ENCODE measurements at regions not wholly inside any gene's neighbourhood (a gene's known extent, or its start where the extent isn't known, plus 50 kb on each side); places are given as distances from the start of the nearest gene placed in this dataset.

- H3K4me1 ChIP-seq (ENCODE audit: insufficient read depth, low read length): peaks cover 29% of the 10 kb centered on the region
- DNase-seq (ENCODE audit: insufficient read length, low spot score, missing footprints): no peak
- H3K9me3 ChIP-seq (ENCODE audit: low read depth, low read length): no peaks in the 10 kb centered on the region
- H3K4me2 ChIP-seq (ENCODE audit: insufficient read depth, low read length): peak overlapping the region; percentile 6
- peak overlapping the region; percentile 70 for H3K27ac ChIP-seq (ENCODE audit: low read depth, low read length)
- H3K4me3 ChIP-seq (ENCODE audit: insufficient read depth, low read length): no peak overlapping the region
- H2AFZ ChIP-seq (ENCODE audit: low read length): peak overlapping the region; percentile 49
- no peaks in the 10 kb centered on the region for H3K36me3 ChIP-seq (ENCODE audit: insufficient read depth, low read length)
- no peaks in the 10 kb centered on the region for H3K79me2 ChIP-seq (ENCODE audit: insufficient read depth, low read length)
- TF ChIP-seq CTCF (IDR thresholded peaks at IDR 0.05; ENCODE audit: extremely low read depth, low read depth, low read length): no peak
- H3K27me3 ChIP-seq (ENCODE audit: insufficient read depth, low read length): no peaks in the 10 kb centered on the region
- H4K20me1 ChIP-seq (ENCODE audit: insufficient read depth, low read length): no peaks in the 10 kb centered on the region
These were observed 152.3 kb downstream of the DLEU7 start for GRCh38 chr13:50691176-50691680.

GRCh38 chr13:50691681-50692263 is 151.7 kb downstream of the DLEU7 start:
- Histone ChIP-seq H3K9me3 (ENCODE audit: low read depth, low read length) (no peaks in the 10 kb centered on the region), H3K4me1 (ENCODE audit: insufficient read depth, low read length) (peaks cover 29% of the 10 kb centered on the region), H2AFZ (ENCODE audit: low read length) (peak overlapping the region; percentile 49), H3K4me2 (ENCODE audit: insufficient read depth, low read length) (peak overlapping the region; percentile 6), H3K79me2 (ENCODE audit: insufficient read depth, low read length) (no peaks in the 10 kb centered on the region), H3K4me3 (ENCODE audit: insufficient read depth, low read length) (no peak overlapping the region), H3K27ac (ENCODE audit: low read depth, low read length) (peak overlapping the region; percentile 70), H3K36me3 (ENCODE audit: insufficient read depth, low read length) (no peaks in the 10 kb centered on the region), H4K20me1 (ENCODE audit: insufficient read depth, low read length) (no peaks in the 10 kb centered on the region), H3K27me3 (ENCODE audit: insufficient read depth, low read length) (no peaks in the 10 kb centered on the region)
- no peak for DNase-seq (ENCODE audit: insufficient read length, low spot score, missing footprints)
- no peak for TF ChIP-seq CTCF (IDR thresholded peaks at IDR 0.05; ENCODE audit: extremely low read depth, low read depth, low read length)

GRCh38 chr13:50692396-50692915 is 151.0 kb downstream of the DLEU7 start:
- TF ChIP-seq CTCF (IDR thresholded peaks at IDR 0.05; ENCODE audit: extremely low read depth, low read depth, low read length): no peak
- H3K4me2 ChIP-seq (ENCODE audit: insufficient read depth, low read length): no peak overlapping the region
- peak overlapping the region; percentile 11 for H3K27ac ChIP-seq (ENCODE audit: low read depth, low read length)

GRCh38 chr13:50693727-50694126 is 149.8 kb downstream of the DLEU7 start:
- Histone ChIP-seq H4K20me1 (ENCODE audit: insufficient read depth, low read length) (no peaks in the 10 kb centered on the region), H3K36me3 (ENCODE audit: insufficient read depth, low read length) (no peaks in the 10 kb centered on the region), H3K27me3 (ENCODE audit: insufficient read depth, low read length) (no peaks in the 10 kb centered on the region), H3K27ac (ENCODE audit: low read depth, low read length) (peak overlapping the region; percentile 38), H3K4me2 (ENCODE audit: insufficient read depth, low read length) (peak overlapping the region; percentile 58), H2AFZ (ENCODE audit: low read length) (no peak overlapping the region), H3K9me3 (ENCODE audit: low read depth, low read length) (no peaks in the 10 kb centered on the region), H3K4me1 (ENCODE audit: insufficient read depth, low read length) (peaks cover 29% of the 10 kb centered on the region), H3K4me3 (ENCODE audit: insufficient read depth, low read length) (peak overlapping the region; percentile 24), H3K79me2 (ENCODE audit: insufficient read depth, low read length) (no peaks in the 10 kb centered on the region)
- TF ChIP-seq CTCF (IDR thresholded peaks at IDR 0.05; ENCODE audit: extremely low read depth, low read depth, low read length): no peak
- no peak for DNase-seq (ENCODE audit: insufficient read length, low spot score, missing footprints)

More at GRCh38 chr13:50692396-50692915, 151.0 kb downstream of the DLEU7 start:
- H4K20me1 ChIP-seq (ENCODE audit: insufficient read depth, low read length): no peaks in the 10 kb centered on the region
- H3K9me3 ChIP-seq (ENCODE audit: low read depth, low read length): no peaks in the 10 kb centered on the region
- H3K4me3 ChIP-seq (ENCODE audit: insufficient read depth, low read length): no peak overlapping the region
- H2AFZ ChIP-seq (ENCODE audit: low read length): no peak overlapping the region
- H3K79me2 ChIP-seq (ENCODE audit: insufficient read depth, low read length): no peaks in the 10 kb centered on the region
- DNase-seq (ENCODE audit: insufficient read length, low spot score, missing footprints): no peak
- H3K36me3 ChIP-seq (ENCODE audit: insufficient read depth, low read length): no peaks in the 10 kb centered on the region
- H3K4me1 ChIP-seq (ENCODE audit: insufficient read depth, low read length): peaks cover 29% of the 10 kb centered on the region
- H3K27me3 ChIP-seq (ENCODE audit: insufficient read depth, low read length): no peaks in the 10 kb centered on the region

Data from osteoblast (primary cell).